B cell (primary cell): ENCODE measurements at regions not wholly inside any gene's neighbourhood (a gene's known extent, or its start where the extent isn't known, plus 50 kb on each side); places are given as distances from the start of the nearest gene placed in this dataset.

Experiments
- ATAC-seq: fragments of 200-7000 bp; cut with Tn5 transposase; one replicate; pipeline ENCODE4 v1.10.0; 2021; ENCODE audit warnings: low read depth, mild to moderate bottlenecking, moderate number of reproducible peaks, moderate library complexity
- CTCF ChIA-PET: fragments of 350-600 bp; sonication (Branson Sonifier 250); formaldehyde crosslinking; loops from one replicate; lab custom pipeline; 2021; ENCODE audit warnings: antibody characterized with exemption, inconsistent platforms; lab: Charles Lee
- POLR2A ChIA-PET: fragments of 350-600 bp; sonication (Branson Sonifier 250); formaldehyde crosslinking; loops from one replicate; lab custom pipeline; 2021; ENCODE audit warnings: antibody characterized with exemption; lab: Charles Lee
- DNase-seq: peaks from one replicate; pipeline ENCODE4 v3.0.0; 2013
- H2AFZ ChIP-seq: 2 replicates; pipeline ENCODE4 v1.6.1; 2012; ENCODE audit warnings: mild to moderate bottlenecking, low read depth, low read length; ENCODE audit not compliant: insufficient read depth, poor library complexity, severe bottlenecking
- H3K27ac ChIP-seq, 2 donors: 1 replicate in 1 of 2; 2 replicates in 1 of 2; pipeline ENCODE4 v1.5.1; 2012 to 2013; ENCODE audit warnings: low read length in 2 of 2, mild to moderate bottlenecking in 2 of 2, moderate library complexity in 1 of 2
- H3K27me3 ChIP-seq, 4 experiments: fragments of 200-600 bp in 1 of 4; sonication (generic) in 1 of 4; replicated peaks in 1 of 4; 1 replicate in 2 of 4; 2 replicates in 2 of 4; pipeline versions ENCODE4 v1.6.1 to v1.7.0; 2013 to 2016; ENCODE audit warnings: low read length in 3 of 4, mild to moderate bottlenecking in 2 of 4, mixed read lengths in 1 of 4, moderate library complexity in 1 of 4; ENCODE audit not compliant: insufficient read depth in 4 of 4, control insufficient read depth in 3 of 4; ENCODE audit errors: control extremely low read depth in 1 of 4
- H3K36me3 ChIP-seq, 2 experiments: replicated peaks in 1 of 2; 1 replicate in 1 of 2; 2 replicates in 1 of 2; pipeline versions ENCODE4 v1.6.1 to v1.7.1; 2013; ENCODE audit warnings: low read length in 1 of 2; ENCODE audit not compliant: insufficient read depth in 2 of 2, control insufficient read depth in 1 of 2; ENCODE audit errors: control extremely low read depth in 1 of 2, extremely low read depth in 1 of 2
- H3K4me1 ChIP-seq, 2 donors: fragments of 200-600 bp in 1 of 2; sonication (generic) in 1 of 2; 1 replicate in 1 of 2; 2 replicates in 1 of 2; pipeline versions ENCODE4 v1.5.1 to v1.6.1; 2013 to 2017; ENCODE audit warnings: low read length in 2 of 2; ENCODE audit not compliant: control insufficient read depth in 2 of 2, insufficient read depth in 2 of 2
- H3K4me2 ChIP-seq: replicated peaks from 2 replicates; pipeline ENCODE3; 2012; ENCODE audit warnings: mild to moderate bottlenecking, low read depth, low read length; ENCODE audit not compliant: poor library complexity, severe bottlenecking
- H3K4me3 ChIP-seq, 5 experiments: fragments of 200-600 bp in 1 of 5; sonication (generic) in 1 of 5; 1 replicate in 3 of 5; 2 replicates in 2 of 5; pipeline versions ENCODE4 v1.5.1 to v1.7.0; 2011 to 2016; ENCODE audit warnings: low read length in 4 of 5, mild to moderate bottlenecking in 4 of 5, low read depth in 2 of 5, control low read depth in 1 of 5, moderate library complexity in 1 of 5; ENCODE audit not compliant: insufficient read depth in 1 of 5; ENCODE audit errors: control extremely low read depth in 1 of 5, extremely low read depth in 1 of 5
- H3K79me2 ChIP-seq: fragments of 200-600 bp; sonication (generic); one replicate; pipeline ENCODE4 v1.6.0; 2016; ENCODE audit warnings: low read length; ENCODE audit not compliant: control insufficient read depth, insufficient read depth
- H3K9ac ChIP-seq: fragments of 200-600 bp; sonication (generic); 2 replicates; pipeline ENCODE4 v1.6.1; 2017; ENCODE audit warnings: mild to moderate bottlenecking, low read length, moderate library complexity
- H3K9me3 ChIP-seq, 3 donors: one replicate each; pipeline versions ENCODE4 v1.6.1 to v1.7.1; 2013; ENCODE audit warnings: low read length in 2 of 3; ENCODE audit not compliant: control insufficient read depth in 2 of 3, insufficient read depth in 1 of 3; ENCODE audit errors: control extremely low read depth in 1 of 3
- H4K20me1 ChIP-seq: 2 replicates; pipeline ENCODE4 v1.6.0; 2012; ENCODE audit warnings: mild to moderate bottlenecking, low read length; ENCODE audit not compliant: insufficient read depth, control insufficient read depth, poor library complexity, severe bottlenecking
- H3K27ac Mint-ChIP-seq: one replicate; pipeline ENCODE4 v1.8.0; 2021; ENCODE audit warnings: mixed read lengths
- H3K27me3 Mint-ChIP-seq: one replicate; pipeline ENCODE4 v1.8.0; 2021; ENCODE audit warnings: mixed read lengths
- H3K4me1 Mint-ChIP-seq: one replicate; pipeline ENCODE4 v1.8.0; 2021; ENCODE audit warnings: mixed read lengths
- H3K4me3 Mint-ChIP-seq: one replicate; pipeline ENCODE4 v1.8.0; 2021; ENCODE audit warnings: mixed read lengths
- H3K9me3 Mint-ChIP-seq: one replicate; pipeline ENCODE4 v1.8.0; 2022; ENCODE audit warnings: mixed read lengths; ENCODE audit not compliant: insufficient read depth
- EZH2 ChIP-seq: IDR thresholded peaks from 2 replicates; pipeline ENCODE4 v1.6.1; 2012; ENCODE audit warnings: borderline replicate concordance, low read depth, mild to moderate bottlenecking, moderate library complexity, low read length; ENCODE audit not compliant: insufficient read depth, poor library complexity, severe bottlenecking
- WGBS: methylation state at CpG from one replicate; pipeline ENCODE4 v1.1.5; 2013; ENCODE audit warnings: missing lambda C conversion rate; ENCODE audit not compliant: insufficient coverage; 5-methylcytosine and 5-hydroxymethylcytosine counted together
- intact Hi-C: fragments of 100-400 bp; cut with micrococcal nuclease; formaldehyde crosslinking; loops from one replicate; pipeline ENCODE4 v1.10.0; 2022
- TF ChIP-seq, protein P1 (sequence below): fragments of 200-600 bp; IDR thresholded peaks from one replicate; pipeline ENCODE4 v1.8.0; 2022; ENCODE audit warnings: antibody characterized with exemption, mild to moderate bottlenecking

DNA sequence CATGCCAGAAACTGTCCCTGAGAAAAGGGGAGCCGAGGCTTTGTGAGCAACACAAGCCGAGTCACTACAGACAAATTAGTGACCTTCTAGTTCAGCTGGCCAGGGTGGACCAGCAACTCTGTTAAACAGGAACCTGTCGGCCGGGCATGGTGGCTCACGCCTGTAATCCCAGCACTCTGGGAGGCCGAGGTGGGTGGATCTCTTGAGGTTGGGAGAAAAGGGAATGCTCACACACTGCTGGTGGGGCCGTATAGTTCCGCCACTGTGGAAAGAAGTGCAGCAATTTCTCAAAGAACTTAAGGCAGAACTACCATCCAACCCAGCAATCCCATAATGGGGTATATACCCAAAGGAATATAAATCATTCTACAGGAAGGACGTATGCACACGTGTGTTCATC, 67.8 kb downstream of the C16orf95 start:
- 92% methylated on average over 2 of the region's 10 CpGs for WGBS
- no peak overlapping the region for H3K27ac Mint-ChIP-seq
- DNase-seq = no peak

DNA sequence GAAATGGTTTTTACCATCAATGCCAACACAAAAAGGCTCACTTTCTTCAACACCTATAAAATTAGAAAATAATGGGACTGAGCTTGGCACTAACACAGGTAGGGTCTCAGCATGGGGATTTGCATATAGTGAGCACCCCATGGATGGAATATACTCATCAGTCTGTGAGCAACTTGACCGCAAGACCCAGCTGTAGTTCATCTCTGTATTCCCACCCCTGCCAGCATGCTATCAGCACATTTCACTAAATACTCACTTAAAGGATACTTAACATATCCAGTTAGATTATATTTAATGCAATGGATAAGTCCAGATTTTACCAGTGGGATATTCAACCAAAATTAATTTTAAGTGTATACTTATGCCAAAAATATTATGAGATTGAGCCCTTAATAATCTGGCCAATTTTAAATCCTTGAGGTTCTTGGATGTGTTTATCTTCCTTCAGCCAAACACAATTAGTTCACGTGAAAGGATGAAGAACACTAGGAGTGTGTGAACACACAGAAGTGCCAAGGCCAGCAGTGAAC, 66.7 kb downstream of the C16orf95 start:
- no peak overlapping the region for H3K9ac ChIP-seq
- intact Hi-C loops = no loop called here
- no CpG with 5 or more reads among the region's 2 CpGs for WGBS
- Mint-ChIP-seq H3K4me1 (no peaks in the 10 kb centered on the region), H3K27ac (no peak overlapping the region), H3K4me3 (no peak overlapping the region), H3K9me3 (no peaks in the 10 kb centered on the region), H3K27me3 (peaks cover 6% of the 10 kb centered on the region)
- no peak overlapping the region for H3K4me3 ChIP-seq
- DNase-seq (no peak), ATAC-seq (no peak)
- no peak overlapping the region for H3K27ac ChIP-seq
- no peaks in the 10 kb centered on the region for H4K20me1 ChIP-seq
- no peaks in the 10 kb centered on the region for H3K79me2 ChIP-seq
- no peaks in the 10 kb centered on the region for H3K4me1 ChIP-seq
- H3K36me3 ChIP-seq = no peaks in the 10 kb centered on the region
- ChIA-PET POLR2A (no interaction called here), CTCF (no interaction called here)
- H3K27me3 ChIP-seq = no peaks in the 10 kb centered on the region
- H3K4me2 ChIP-seq = no peak overlapping the region
- no peaks in the 10 kb centered on the region for H3K9me3 ChIP-seq
- no peak for TF ChIP-seq EZH2
- TF ChIP-seq, protein P1, sequence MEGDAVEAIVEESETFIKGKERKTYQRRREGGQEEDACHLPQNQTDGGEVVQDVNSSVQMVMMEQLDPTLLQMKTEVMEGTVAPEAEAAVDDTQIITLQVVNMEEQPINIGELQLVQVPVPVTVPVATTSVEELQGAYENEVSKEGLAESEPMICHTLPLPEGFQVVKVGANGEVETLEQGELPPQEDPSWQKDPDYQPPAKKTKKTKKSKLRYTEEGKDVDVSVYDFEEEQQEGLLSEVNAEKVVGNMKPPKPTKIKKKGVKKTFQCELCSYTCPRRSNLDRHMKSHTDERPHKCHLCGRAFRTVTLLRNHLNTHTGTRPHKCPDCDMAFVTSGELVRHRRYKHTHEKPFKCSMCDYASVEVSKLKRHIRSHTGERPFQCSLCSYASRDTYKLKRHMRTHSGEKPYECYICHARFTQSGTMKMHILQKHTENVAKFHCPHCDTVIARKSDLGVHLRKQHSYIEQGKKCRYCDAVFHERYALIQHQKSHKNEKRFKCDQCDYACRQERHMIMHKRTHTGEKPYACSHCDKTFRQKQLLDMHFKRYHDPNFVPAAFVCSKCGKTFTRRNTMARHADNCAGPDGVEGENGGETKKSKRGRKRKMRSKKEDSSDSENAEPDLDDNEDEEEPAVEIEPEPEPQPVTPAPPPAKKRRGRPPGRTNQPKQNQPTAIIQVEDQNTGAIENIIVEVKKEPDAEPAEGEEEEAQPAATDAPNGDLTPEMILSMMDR = no peak
- H2AFZ ChIP-seq = no peak overlapping the region

More for the DNA sequence above, 67.8 kb downstream of the C16orf95 start:
- ChIA-PET POLR2A (no interaction called here), CTCF (no interaction called here)
- no peaks in the 10 kb centered on the region for H3K4me1 Mint-ChIP-seq
- Histone ChIP-seq H3K4me3 (no peak overlapping the region), H4K20me1 (no peaks in the 10 kb centered on the region), H3K27me3 (no peaks in the 10 kb centered on the region), H3K9ac (no peak overlapping the region), H3K4me1 (no peaks in the 10 kb centered on the region), H3K4me2 (no peak overlapping the region), H2AFZ (no peak overlapping the region), H3K27ac (no peak overlapping the region), H3K9me3 (no peaks in the 10 kb centered on the region), H3K79me2 (no peaks in the 10 kb centered on the region), H3K36me3 (no peaks in the 10 kb centered on the region)
- ATAC-seq = no peak
- intact Hi-C loops = no loop called here
- no peak overlapping the region for H3K4me3 Mint-ChIP-seq
- peaks cover 6% of the 10 kb centered on the region for H3K27me3 Mint-ChIP-seq
- H3K9me3 Mint-ChIP-seq = no peaks in the 10 kb centered on the region
- no peak for TF ChIP-seq EZH2
- TF ChIP-seq, protein P1 = no peak
